ENCODE measurements at regions not wholly inside any gene's neighbourhood (a gene's known extent, or its start where the extent isn't known, plus 50 kb on each side); places are given as distances from the start of the nearest gene placed in this dataset.

- Histone ChIP-seq H3K4me3 (ENCODE audit: low read length) (no peak overlapping the region), H3K4me2 (ENCODE audit: low read length) (no peak overlapping the region), H3K4me1 (ENCODE audit: control insufficient read depth, low read length) (no peaks in the 10 kb centered on the region), H3K79me2 (ENCODE audit: control insufficient read depth, low read length) (no peaks in the 10 kb centered on the region), H3K36me3 (ENCODE audit: control insufficient read depth, low read length) (no peaks in the 10 kb centered on the region), H3F3A (ENCODE audit: control insufficient read depth, insufficient read depth) (no peaks in the 10 kb centered on the region), H3K27ac (ENCODE audit: low read depth, low read length) (no peak overlapping the region), H3K9me3 (ENCODE audit: control insufficient read depth, insufficient read depth, low read length) (no peaks in the 10 kb centered on the region), H3K27me3 (ENCODE audit: control insufficient read depth, low read length) (no peaks in the 10 kb centered on the region; the same call in 1 of the 2 replicates), H3K9me2 (replicated peaks; ENCODE audit: control insufficient read depth, low read length) (no peaks in the 10 kb centered on the region), H4K20me1 (ENCODE audit: control insufficient read depth, insufficient read depth, low read depth, low read length) (no peaks in the 10 kb centered on the region)
- TF ChIP-seq EZH2phosphoT487 (IDR thresholded peaks at IDR 0.05; ENCODE audit: borderline replicate concordance, low read length) (no peak), CTCF (IDR thresholded peaks at IDR 0.05; ENCODE audit: low read depth, low read length, poor library complexity, severe bottlenecking) (no peak)
These were observed 111.4 kb upstream of the PREP start for GRCh38 chr6:105514306-105514705.

GRCh38 chr6:105511639-105512038, 108.8 kb upstream of the PREP start:
- Histone ChIP-seq H3K4me3 (ENCODE audit: low read length) (no peak overlapping the region), H3K36me3 (ENCODE audit: control insufficient read depth, low read length) (no peaks in the 10 kb centered on the region), H3F3A (ENCODE audit: control insufficient read depth, insufficient read depth) (no peaks in the 10 kb centered on the region), H3K27me3 (ENCODE audit: control insufficient read depth, low read length) (no peaks in the 10 kb centered on the region; the same call in 1 of the 2 replicates), H3K79me2 (ENCODE audit: control insufficient read depth, low read length) (no peaks in the 10 kb centered on the region), H4K20me1 (ENCODE audit: control insufficient read depth, insufficient read depth, low read depth, low read length) (no peaks in the 10 kb centered on the region), H3K4me1 (ENCODE audit: control insufficient read depth, low read length) (no peaks in the 10 kb centered on the region), H3K9me3 (ENCODE audit: control insufficient read depth, insufficient read depth, low read length) (no peaks in the 10 kb centered on the region), H3K4me2 (ENCODE audit: low read length) (no peak overlapping the region), H3K27ac (ENCODE audit: low read depth, low read length) (no peak overlapping the region), H3K9me2 (replicated peaks; ENCODE audit: control insufficient read depth, low read length) (no peaks in the 10 kb centered on the region)
- TF ChIP-seq EZH2phosphoT487 (IDR thresholded peaks at IDR 0.05; ENCODE audit: borderline replicate concordance, low read length), result no peak
- TF ChIP-seq CTCF (IDR thresholded peaks at IDR 0.05; ENCODE audit: low read depth, low read length, poor library complexity, severe bottlenecking), result no peak

- Histone ChIP-seq H3K9me3 (ENCODE audit: control insufficient read depth, insufficient read depth, low read length) (no peaks in the 10 kb centered on the region), H4K20me1 (ENCODE audit: control insufficient read depth, insufficient read depth, low read depth, low read length) (no peaks in the 10 kb centered on the region), H3K4me1 (ENCODE audit: control insufficient read depth, low read length) (no peaks in the 10 kb centered on the region), H3K79me2 (ENCODE audit: control insufficient read depth, low read length) (no peaks in the 10 kb centered on the region), H3K36me3 (ENCODE audit: control insufficient read depth, low read length) (no peaks in the 10 kb centered on the region), H3F3A (ENCODE audit: control insufficient read depth, insufficient read depth) (no peaks in the 10 kb centered on the region), H3K4me2 (ENCODE audit: low read length) (no peak overlapping the region), H3K4me3 (ENCODE audit: low read length) (no peak overlapping the region), H3K9me2 (replicated peaks; ENCODE audit: control insufficient read depth, low read length) (no peaks in the 10 kb centered on the region), H3K27me3 (ENCODE audit: control insufficient read depth, low read length) (no peaks in the 10 kb centered on the region; the same call in 1 of the 2 replicates), H3K27ac (ENCODE audit: low read depth, low read length) (no peak overlapping the region)
- TF ChIP-seq EZH2phosphoT487 (IDR thresholded peaks at IDR 0.05; ENCODE audit: borderline replicate concordance, low read length) (no peak), CTCF (IDR thresholded peaks at IDR 0.05; ENCODE audit: low read depth, low read length, poor library complexity, severe bottlenecking) (no peak)
These were observed 107.9 kb upstream of the PREP start for GRCh38 chr6:105510746-105511145.

All from DOHH2 (cell line).